ENCODE measurements at regions not wholly inside any gene's neighbourhood (a gene's known extent, or its start where the extent isn't known, plus 50 kb on each side); places are given as distances from the start of the nearest gene placed in this dataset.
A peak's percentile ranks its signal among the peaks of the same experiment; 100 is the strongest.
"Not testable (repeated sequence)": the region's sequence is repeated elsewhere in the genome, so short reads cannot be mapped to it uniquely, and the experiment has no call there.

- no peak for DNase-seq (ENCODE audit: low read depth in 4 of 4, low spot score in 1 of 4)
Measured at GRCh38 chr10:84015877-84016595, 123.3 kb upstream of the GHITM start.

GRCh38 chr10:84018826-84019225 lies 120.5 kb upstream of the GHITM start:
- DNase-seq (ENCODE audit: low read depth in 4 of 4, low spot score in 1 of 4), result no peak

- not testable (repeated sequence) for DNase-seq (ENCODE audit: low read depth in 4 of 4, low spot score in 1 of 4)
Measured at GRCh38 chr10:84019854-84020458, 119.4 kb upstream of the GHITM start.

- peak in 1 of 4 experiments; percentile 2 for DNase-seq (ENCODE audit: low read depth in 4 of 4, low spot score in 1 of 4)
Measured at GRCh38 chr10:84026821-84027257, 112.5 kb upstream of the GHITM start.

- no peak for DNase-seq (ENCODE audit: low read depth in 4 of 4, low spot score in 1 of 4)
Measured at GRCh38 chr10:84029840-84030239, 109.5 kb upstream of the GHITM start.

- DNase-seq (ENCODE audit: low read depth in 4 of 4, low spot score in 1 of 4), result no peak
Measured at GRCh38 chr10:84038035-84038434, 101.3 kb upstream of the GHITM start.

GRCh38 chr10:84039957-84040356 lies 99.4 kb upstream of the GHITM start:
- no peak for DNase-seq (ENCODE audit: low read depth in 4 of 4, low spot score in 1 of 4)

GRCh38 chr10:84047258-84048010 lies 91.9 kb upstream of the GHITM start:
- no peak for DNase-seq (ENCODE audit: low read depth in 4 of 4, low spot score in 1 of 4)

GRCh38 chr10:84049645-84050011 lies 89.7 kb upstream of the GHITM start:
- no peak for DNase-seq (ENCODE audit: low read depth in 4 of 4, low spot score in 1 of 4)

GRCh38 chr10:84053626-84054025 lies 85.7 kb upstream of the GHITM start:
- no peak for DNase-seq (ENCODE audit: low read depth in 4 of 4, low spot score in 1 of 4)

GRCh38 chr10:84054743-84055142 lies 84.6 kb upstream of the GHITM start:
- DNase-seq (ENCODE audit: low read depth in 4 of 4, low spot score in 1 of 4), result no peak

- no peak for DNase-seq (ENCODE audit: low read depth in 4 of 4, low spot score in 1 of 4)
Measured at GRCh38 chr10:84059526-84059925, 79.8 kb upstream of the GHITM start.

- DNase-seq (ENCODE audit: low read depth in 4 of 4, low spot score in 1 of 4), result no peak
Measured at GRCh38 chr10:84063440-84063839, 75.9 kb upstream of the GHITM start.

- DNase-seq (ENCODE audit: low read depth in 4 of 4, low spot score in 1 of 4), result no peak
Measured at GRCh38 chr10:84065804-84066601, 73.3 kb upstream of the GHITM start.

GRCh38 chr10:84074521-84074920 lies 64.8 kb upstream of the GHITM start:
- no peak for DNase-seq (ENCODE audit: low read depth in 4 of 4, low spot score in 1 of 4)

GRCh38 chr10:84075226-84076046 lies 63.9 kb upstream of the GHITM start:
- DNase-seq (ENCODE audit: low read depth in 4 of 4, low spot score in 1 of 4), result no peak

GRCh38 chr10:84076047-84076388 lies 63.3 kb upstream of the GHITM start:
- DNase-seq (ENCODE audit: low read depth in 4 of 4, low spot score in 1 of 4), result no peak

GRCh38 chr10:84076540-84077195 lies 62.6 kb upstream of the GHITM start:
- no peak for DNase-seq (ENCODE audit: low read depth in 4 of 4, low spot score in 1 of 4)

GRCh38 chr10:84077768-84078167 lies 61.5 kb upstream of the GHITM start:
- DNase-seq (ENCODE audit: low read depth in 4 of 4, low spot score in 1 of 4), result no peak

- no peak for DNase-seq (ENCODE audit: low read depth in 4 of 4, low spot score in 1 of 4)
Measured at GRCh38 chr10:84078771-84079170, 60.5 kb upstream of the GHITM start.
